ENCODE measurements at regions not wholly inside any gene's neighbourhood (a gene's known extent, or its start where the extent isn't known, plus 50 kb on each side); places are given as distances from the start of the nearest gene placed in this dataset.
A peak's percentile ranks its signal among the peaks of the same experiment; 100 is the strongest.

GRCh38 chr5:35436400-35437057, 181.1 kb upstream of the SPEF2 start:
- peak; percentile 34 for DNase-seq (ENCODE audit: low spot score)

- no peak for DNase-seq (ENCODE audit: low spot score)
These were observed 187.1 kb upstream of the SPEF2 start for GRCh38 chr5:35430381-35431162.

- DNase-seq (ENCODE audit: low spot score) = no peak
These were observed 189.9 kb upstream of the PRLR start for GRCh38 chr5:35420200-35420599.

GRCh38 chr5:35417040-35417439, 186.8 kb upstream of the PRLR start:
- DNase-seq (ENCODE audit: low spot score) = no peak

- DNase-seq (ENCODE audit: low spot score) = peak; percentile 12
These were observed 186.1 kb upstream of the PRLR start for GRCh38 chr5:35416217-35416988.

GRCh38 chr5:35415309-35415708, 185.0 kb upstream of the PRLR start:
- DNase-seq (ENCODE audit: low spot score) = no peak

GRCh38 chr5:35409361-35409760, 179.1 kb upstream of the PRLR start:
- no peak for DNase-seq (ENCODE audit: low spot score)

- DNase-seq (ENCODE audit: low spot score) = no peak
These were observed 177.9 kb upstream of the PRLR start for GRCh38 chr5:35408146-35408545.

- no peak for DNase-seq (ENCODE audit: low spot score)
These were observed 177.4 kb upstream of the PRLR start for GRCh38 chr5:35407697-35408096.

- no peak for DNase-seq (ENCODE audit: low spot score)
These were observed 175.7 kb upstream of the PRLR start for GRCh38 chr5:35405938-35406337.

- DNase-seq (ENCODE audit: low spot score) = peak; percentile 85
These were observed 174.4 kb upstream of the PRLR start for GRCh38 chr5:35404701-35405100.

- DNase-seq (ENCODE audit: low spot score) = no peak
These were observed 163.6 kb upstream of the PRLR start for GRCh38 chr5:35393901-35394300.

- DNase-seq (ENCODE audit: low spot score) = no peak
These were observed 154.4 kb upstream of the PRLR start for GRCh38 chr5:35384658-35385057.

- DNase-seq (ENCODE audit: low spot score) = no peak
These were observed 152.8 kb upstream of the PRLR start for GRCh38 chr5:35383041-35383440.

- DNase-seq (ENCODE audit: low spot score) = no peak
These were observed 147.4 kb upstream of the PRLR start for GRCh38 chr5:35377653-35378052.

- DNase-seq (ENCODE audit: low spot score) = no peak
These were observed 144.3 kb upstream of the PRLR start for GRCh38 chr5:35374584-35374983.

- DNase-seq (ENCODE audit: low spot score) = no peak
These were observed 143.0 kb upstream of the PRLR start for GRCh38 chr5:35373249-35373648.

- DNase-seq (ENCODE audit: low spot score) = no peak
These were observed 142.2 kb upstream of the PRLR start for GRCh38 chr5:35372482-35372881.

- DNase-seq (ENCODE audit: low spot score) = no peak
These were observed 141.7 kb upstream of the PRLR start for GRCh38 chr5:35371951-35372426.

GRCh38 chr5:35370871-35371270, 140.6 kb upstream of the PRLR start:
- DNase-seq (ENCODE audit: low spot score) = no peak

- DNase-seq (ENCODE audit: low spot score) = no peak
These were observed 139.9 kb upstream of the PRLR start for GRCh38 chr5:35369965-35370790.

GRCh38 chr5:35367526-35367925, 137.2 kb upstream of the PRLR start:
- DNase-seq (ENCODE audit: low spot score) = no peak
